CD4-positive, alpha-beta T cell treated with Interleukin-12 subunit alpha and Interleukin-12 subunit beta, for 1 hour (primary cell): ENCODE measurements at regions not wholly inside any gene's neighbourhood (a gene's known extent, or its start where the extent isn't known, plus 50 kb on each side); places are given as distances from the start of the nearest gene placed in this dataset.
"Not testable (repeated sequence)": the region's sequence is repeated elsewhere in the genome, so short reads cannot be mapped to it uniquely, and the experiment has no call there.

Experiments
- DNase-seq: peaks from one replicate; pipeline ENCODE4 v3.0.0-alpha.2; 2020

DNA sequence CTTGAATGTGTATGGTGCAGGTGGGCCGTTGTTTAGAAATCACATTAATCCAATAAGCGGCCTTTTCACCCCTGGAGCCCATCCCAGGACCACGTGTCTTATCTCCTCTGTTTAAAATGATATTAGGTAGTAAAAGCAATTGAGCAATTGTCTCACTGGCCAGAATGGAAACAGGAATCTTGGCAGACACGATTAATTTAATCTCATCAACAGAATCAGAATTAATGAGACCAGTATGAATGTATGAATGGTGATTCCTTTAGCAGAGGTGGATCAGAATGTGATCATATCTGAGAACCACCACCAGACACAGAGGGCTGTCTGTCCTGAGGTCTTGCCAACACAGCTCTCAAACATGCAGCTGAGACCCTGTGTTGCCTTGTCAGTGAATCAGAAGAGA is 1591.4 kb downstream of the REEP3 start:
- DNase-seq, result no peak

DNA sequence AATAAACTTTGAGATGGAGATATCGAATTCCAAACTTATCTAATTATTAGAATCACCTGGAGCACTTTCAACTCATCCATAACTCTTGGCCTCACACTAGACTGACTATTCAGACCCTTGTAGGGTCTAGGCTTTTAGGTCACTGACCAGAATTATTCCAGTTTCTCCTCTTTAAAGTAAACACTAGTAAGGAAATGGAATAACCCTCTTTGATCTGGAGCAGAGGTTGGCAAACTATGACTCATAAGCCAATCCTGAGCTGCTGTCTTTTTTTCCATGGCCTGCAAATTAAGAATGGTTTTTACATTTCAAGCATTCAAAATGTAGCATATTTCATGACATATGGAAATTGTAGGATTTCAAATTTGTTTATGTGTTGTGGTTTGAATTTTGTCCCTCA is 1601.9 kb downstream of the REEP3 start:
- no peak for DNase-seq

- no peak for DNase-seq
These were observed 1604.0 kb downstream of the REEP3 start for GRCh38 chr10:65125212-65125611.

DNA sequence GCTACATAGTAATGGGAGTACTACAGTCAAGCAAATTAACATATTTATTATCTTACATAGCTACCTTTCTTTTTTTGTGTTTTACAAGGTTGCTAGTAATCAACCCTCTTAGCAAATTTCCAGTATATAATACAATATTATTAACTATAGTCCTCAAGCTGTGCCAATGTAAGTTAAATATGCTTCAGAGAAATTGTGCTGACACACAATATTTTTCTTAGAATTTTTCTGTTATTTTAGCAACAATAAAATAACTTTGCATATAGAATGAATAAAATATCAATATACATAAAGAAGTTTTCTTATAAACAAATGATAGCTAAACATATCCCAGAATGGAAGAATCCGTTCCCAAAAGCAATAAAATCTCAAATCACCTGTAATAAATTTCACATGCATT is 1605.1 kb downstream of the REEP3 start:
- DNase-seq, result no peak

GRCh38 chr10:65128277-65128676 is 1607.1 kb downstream of the REEP3 start:
- no peak for DNase-seq

- no peak for DNase-seq
These were observed 1609.1 kb downstream of the REEP3 start for GRCh38 chr10:65130162-65130758.

- no peak for DNase-seq
These were observed 1612.5 kb downstream of the REEP3 start for GRCh38 chr10:65133652-65134051.

DNA sequence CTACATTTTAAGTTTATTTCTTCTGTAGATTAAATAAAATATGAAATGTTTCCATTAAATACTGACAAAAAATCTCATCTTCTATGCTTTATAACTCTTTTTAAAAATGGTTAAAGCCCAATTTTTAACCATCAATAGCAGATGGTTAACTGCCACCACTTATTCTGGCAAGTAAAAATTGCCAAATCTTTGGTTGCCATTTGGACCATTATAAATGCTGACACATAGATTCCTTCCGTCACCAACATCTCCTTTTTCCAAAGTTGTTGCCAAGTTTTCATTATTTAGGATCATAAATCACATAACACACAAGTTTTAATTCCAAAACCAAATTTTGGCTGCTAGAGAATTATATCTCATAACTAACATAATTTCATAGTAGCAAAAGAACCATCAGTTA is 1614.3 kb downstream of the REEP3 start:
- DNase-seq, result no peak

DNA sequence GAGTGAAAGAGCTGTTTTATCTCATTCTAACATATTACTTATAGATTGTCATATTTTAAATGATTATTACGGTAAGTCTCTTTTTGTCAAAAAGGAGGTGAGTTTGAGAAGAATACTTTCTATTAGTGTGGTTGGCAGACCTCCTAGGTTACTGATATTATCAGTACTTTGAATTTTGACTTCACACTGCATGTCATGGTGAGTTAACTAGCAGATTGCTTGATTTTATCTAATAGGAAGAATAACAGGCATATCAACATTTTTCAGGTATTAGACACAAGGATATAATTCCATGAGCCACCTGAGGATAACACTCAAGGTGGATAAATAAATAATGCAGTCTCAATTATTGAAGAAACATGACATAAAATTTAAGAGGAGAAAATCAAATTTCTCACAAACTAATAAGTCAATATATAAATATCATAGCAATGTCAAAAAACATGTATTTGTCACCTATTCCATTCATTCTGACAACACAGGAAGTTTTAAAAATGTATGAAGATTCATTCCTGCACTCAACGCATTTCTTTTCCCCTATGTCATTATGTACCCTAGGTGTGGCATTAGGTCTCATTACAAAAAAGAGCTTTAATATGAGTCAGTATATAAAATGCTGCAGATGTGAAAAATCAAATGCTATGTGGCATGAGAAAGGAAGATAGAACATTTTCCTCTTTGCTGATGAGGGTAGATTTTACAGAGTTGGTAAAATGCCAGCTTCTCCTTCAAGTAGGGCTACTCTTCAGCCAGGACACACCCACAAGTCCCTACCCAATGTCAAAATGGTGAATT is 1621.6 kb downstream of the REEP3 start:
- no peak for DNase-seq

- DNase-seq, result no peak
These were observed 1622.5 kb downstream of the REEP3 start for GRCh38 chr10:65143723-65144122.

DNA sequence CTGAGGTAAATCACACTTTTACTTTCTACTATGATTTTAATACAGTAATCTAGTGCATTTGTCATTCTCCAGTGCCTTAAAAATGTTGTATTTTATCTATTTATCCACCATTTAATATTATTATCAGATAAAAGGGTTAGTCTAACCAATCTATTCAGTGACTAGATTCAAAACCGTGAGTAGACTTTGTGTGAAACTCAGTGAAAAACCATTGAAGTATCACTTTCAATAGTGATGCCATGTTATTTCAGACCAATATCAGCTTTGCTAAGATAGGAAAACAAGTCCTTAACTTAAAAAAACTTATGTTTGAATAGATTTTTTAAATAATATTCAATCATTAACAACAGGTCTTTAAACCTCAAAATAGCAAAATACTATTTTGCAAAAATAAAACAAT is 1628.7 kb downstream of the REEP3 start:
- no peak for DNase-seq

GRCh38 chr10:65166272-65166671 is 1645.1 kb downstream of the REEP3 start:
- no peak for DNase-seq

- no peak for DNase-seq
These were observed 1651.0 kb downstream of the REEP3 start for GRCh38 chr10:65172249-65172648.

- DNase-seq, result no peak
These were observed 1655.8 kb downstream of the REEP3 start for GRCh38 chr10:65176994-65177393.

DNA sequence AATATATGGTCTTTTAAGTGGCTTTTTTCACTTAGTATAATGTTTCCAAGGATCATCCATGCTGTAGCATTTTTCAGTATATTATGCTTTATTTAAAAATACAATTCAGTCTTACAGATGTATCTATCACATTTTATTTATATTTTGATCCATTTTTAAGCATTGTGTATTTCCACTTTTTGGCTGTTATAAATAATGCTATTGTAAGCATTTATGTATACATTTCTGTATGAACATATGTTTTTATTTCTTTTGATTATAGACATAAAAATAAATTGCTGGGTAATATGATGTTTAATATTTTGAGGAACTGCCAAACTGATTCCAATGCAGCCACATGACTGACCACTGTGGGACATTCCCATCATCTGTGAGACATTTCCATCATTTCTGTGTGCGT is 1662.0 kb downstream of the REEP3 start:
- DNase-seq, result no peak

- not testable (repeated sequence) for DNase-seq
These were observed 1665.5 kb downstream of the REEP3 start for GRCh38 chr10:65186668-65187067.

- no peak for DNase-seq
These were observed 1672.9 kb downstream of the REEP3 start for GRCh38 chr10:65194126-65194525.

DNA sequence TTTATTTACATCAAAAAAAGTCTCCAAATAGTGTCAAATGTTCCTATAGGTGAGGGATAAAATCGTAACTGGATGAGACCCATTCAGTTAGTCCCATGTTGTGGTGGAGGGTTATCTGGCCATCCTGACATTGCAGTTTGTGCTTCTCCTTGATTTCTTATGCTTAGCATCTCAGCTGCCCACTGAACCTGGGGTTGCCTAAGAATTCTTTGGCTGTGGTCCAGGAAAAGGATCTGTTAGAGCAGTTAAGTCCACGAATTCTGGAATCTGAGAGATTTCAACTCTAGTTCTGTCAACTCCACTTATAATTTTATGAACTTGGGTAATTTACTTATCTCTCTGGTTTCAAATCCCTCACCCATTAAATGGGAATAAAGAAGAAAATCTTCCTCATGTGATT is 1673.4 kb downstream of the REEP3 start:
- DNase-seq, result no peak

DNA sequence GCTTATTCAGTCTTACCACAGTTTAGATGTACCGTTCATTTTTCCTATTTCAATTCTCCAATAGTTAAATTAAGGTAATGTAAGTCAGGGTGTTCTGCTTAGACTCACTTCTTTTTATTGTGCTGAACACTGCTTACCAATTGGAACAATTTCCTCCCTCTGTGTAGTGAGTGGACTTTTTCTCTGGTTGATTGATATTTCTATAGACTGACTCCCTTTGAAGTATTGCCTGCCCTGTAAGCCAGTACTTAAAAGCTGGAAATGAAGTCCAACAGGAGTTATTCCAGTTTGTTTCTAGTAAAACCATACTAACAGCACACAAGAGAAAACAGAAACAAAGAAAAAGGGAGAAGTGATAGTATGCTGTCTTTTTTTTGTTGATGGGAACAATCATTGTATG is 1674.9 kb downstream of the REEP3 start:
- DNase-seq, result no peak

DNA sequence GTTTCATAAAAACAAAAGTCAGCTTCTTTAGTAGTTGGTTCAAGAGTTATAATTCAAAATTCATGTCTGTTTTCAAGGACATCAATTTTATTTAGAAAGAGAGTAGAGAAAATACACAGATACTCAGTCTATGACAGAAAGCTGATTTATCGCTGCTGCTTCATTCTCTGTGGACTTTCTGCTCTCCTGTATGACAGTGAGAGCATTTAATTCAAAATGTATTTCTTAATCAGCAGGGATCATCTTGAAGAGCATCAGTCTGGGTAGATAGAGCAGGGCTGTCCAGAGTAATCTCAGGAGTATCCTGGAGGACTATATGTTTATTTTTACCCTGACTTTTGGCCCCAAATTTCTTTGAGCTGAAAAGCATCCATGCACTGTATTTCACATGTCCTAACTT is 1676.7 kb downstream of the REEP3 start:
- DNase-seq, result no peak

- no peak for DNase-seq
These were observed 1680.3 kb downstream of the REEP3 start for GRCh38 chr10:65201491-65201890.

GRCh38 chr10:65204999-65205398 is 1683.8 kb downstream of the REEP3 start:
- no peak for DNase-seq

DNA sequence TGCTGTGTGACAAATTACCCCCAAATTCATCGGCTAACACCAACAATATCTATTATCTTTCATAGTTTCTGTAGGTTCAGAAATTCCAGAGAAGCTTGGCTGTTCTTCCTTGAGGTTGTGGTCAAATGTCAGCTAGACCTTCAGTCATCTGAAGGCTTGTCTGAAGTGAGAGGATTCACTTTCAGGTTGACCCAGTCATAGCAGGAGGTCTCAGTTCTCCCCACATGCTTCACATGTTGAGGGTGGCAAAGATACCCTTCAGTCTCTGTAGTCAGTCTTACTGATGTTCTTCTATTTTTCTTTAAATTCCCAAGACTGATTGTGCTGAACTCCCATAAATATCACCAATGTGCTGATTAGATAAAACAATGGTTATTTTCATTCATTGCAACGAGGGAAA is 1692.0 kb downstream of the REEP3 start:
- no peak for DNase-seq

GRCh38 chr10:65219444-65219843 is 1698.2 kb downstream of the REEP3 start:
- DNase-seq, result no peak

- no peak for DNase-seq
These were observed 1694.7 kb upstream of the LRRTM3 start for GRCh38 chr10:65231148-65231547.
